ENCODE measurements at regions not wholly inside any gene's neighbourhood (a gene's known extent, or its start where the extent isn't known, plus 50 kb on each side); places are given as distances from the start of the nearest gene placed in this dataset.

GRCh38 chr1:119565131-119565772 lies 58.2 kb downstream of the HSD3B1 start:
- no peak overlapping the region for H3K4me3 ChIP-seq (ENCODE audit: low read depth, low read length)
- ChIA-PET CTCF (interaction anchor here (1.3 kb wide), 1 partner anchor 17 kb away, joined by 3 read pairs; no protein-coding TSS in a partner anchor), POLR2A (no interaction called here)
- DNase-seq (ENCODE audit: low read depth, low spot score) = no peak
- TF ChIP-seq CTCF (IDR thresholded peaks at IDR 0.05; ENCODE audit: insufficient read depth, low read length, missing control alignments) = no peak

- CTCF ChIA-PET = no interaction called here
These were observed 62.1 kb downstream of the HSD3B1 start for GRCh38 chr1:119569095-119569494.

More at GRCh38 chr1:119569095-119569494, 62.1 kb downstream of the HSD3B1 start:
- POLR2A ChIA-PET = no interaction called here
- no peak overlapping the region for H3K4me3 ChIP-seq (ENCODE audit: low read depth, low read length)
- DNase-seq (ENCODE audit: low read depth, low spot score) = no peak
- TF ChIP-seq CTCF (IDR thresholded peaks at IDR 0.05; ENCODE audit: insufficient read depth, low read length, missing control alignments) = no peak

Measured in AG04449 (cell line).